DMS 273 treated with DMSO at 0.1 percent for 48 hours (cell line): ENCODE measurements at regions not wholly inside any gene's neighbourhood (a gene's known extent, or its start where the extent isn't known, plus 50 kb on each side); places are given as distances from the start of the nearest gene placed in this dataset.

ENCODE experiments used
- DNase-seq: peaks from one replicate; lab custom pipeline; 2025; lab: John Stamatoyannopoulos, UW

DNA sequence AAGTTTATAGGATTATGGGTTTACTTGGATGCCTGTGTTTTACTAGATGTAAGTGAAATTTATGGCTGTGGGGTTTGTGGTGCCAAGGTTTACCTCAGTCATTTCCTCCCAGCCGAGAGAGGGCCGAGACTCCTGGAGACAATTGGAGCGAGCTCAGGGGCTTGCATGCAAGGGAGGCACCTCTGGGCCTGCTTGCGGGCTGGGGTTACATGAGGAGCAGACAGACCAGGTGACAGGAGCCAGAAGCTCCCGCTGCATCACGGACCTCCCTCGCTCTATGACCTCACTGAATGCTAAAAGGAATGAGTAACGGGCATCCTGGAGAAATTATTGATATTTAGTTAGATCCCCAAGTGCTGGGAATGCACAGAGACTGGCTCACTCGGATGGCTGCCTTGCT is 275.2 kb upstream of the KIRREL3 start:
- no peak for DNase-seq

DNA sequence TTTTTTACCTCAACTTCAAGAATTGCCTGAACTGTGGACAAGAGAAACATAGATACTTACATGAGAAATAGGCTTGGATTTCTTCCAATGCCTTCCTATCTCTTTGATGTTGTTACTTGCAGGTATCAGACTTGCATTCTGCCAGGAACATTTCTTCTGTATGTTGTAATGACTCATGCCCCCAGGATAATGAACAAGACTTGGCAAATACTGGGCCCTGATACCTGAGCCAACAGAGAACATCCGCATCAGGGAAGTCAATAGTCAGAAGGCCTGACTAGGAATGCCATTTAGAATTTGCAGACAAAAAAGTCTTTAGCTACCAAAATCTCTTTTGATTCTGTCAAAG is 273.7 kb upstream of the KIRREL3 start:
- DNase-seq: no peak

DNA sequence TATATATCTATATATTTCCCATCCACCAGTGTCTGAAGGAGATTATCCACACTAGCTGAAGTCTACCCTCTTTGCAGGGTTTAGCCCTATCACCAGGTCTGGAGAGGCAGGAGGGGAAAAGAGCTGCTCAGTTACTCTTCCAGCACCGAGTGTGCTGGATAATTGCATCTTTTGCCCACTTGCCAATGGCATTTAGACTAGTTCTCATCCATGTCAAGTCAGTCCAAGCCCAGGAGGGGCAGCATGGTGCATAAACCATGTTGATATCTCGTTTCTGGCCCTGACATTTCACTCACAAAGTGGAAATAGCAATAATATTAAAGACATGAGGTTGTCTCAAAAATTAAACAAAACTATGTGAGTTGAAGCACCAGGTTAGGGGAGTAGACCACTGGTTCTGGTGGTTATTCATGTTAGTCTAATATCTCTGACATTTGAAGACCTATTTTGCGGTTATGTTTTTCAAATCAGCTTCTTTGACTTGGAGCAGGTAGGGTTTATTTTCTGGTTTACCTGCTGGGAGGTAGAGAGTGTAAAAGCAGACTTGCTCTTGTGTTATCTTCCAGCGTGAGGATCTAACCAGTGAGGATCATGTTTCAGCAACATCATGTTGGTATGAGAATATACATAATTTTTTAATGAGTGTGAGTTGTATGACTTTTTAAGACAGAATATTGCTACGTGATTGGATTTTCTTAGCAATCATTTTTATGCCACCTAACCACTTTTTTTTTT is 273.2 kb upstream of the KIRREL3 start:
- no peak for DNase-seq

DNA sequence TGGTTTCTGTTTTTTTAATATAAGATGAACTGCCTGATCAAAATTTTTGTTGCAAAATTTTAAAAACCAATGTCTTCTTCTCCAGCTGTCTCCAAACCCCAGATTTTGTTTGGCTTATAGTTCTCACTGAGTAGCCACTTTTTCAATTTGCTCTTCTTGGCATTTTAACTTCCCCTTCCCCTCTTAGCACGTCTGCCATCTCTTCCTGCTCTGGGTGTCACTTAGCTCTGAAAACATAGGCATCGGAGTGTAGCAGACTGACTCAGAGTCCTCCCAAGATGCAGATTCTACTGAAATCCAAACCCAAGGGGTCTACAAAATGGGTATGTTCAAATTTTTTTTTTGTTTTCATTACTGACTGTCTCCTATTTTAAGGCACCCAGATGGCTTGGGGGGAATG is 270.3 kb upstream of the KIRREL3 start:
- no peak for DNase-seq

DNA sequence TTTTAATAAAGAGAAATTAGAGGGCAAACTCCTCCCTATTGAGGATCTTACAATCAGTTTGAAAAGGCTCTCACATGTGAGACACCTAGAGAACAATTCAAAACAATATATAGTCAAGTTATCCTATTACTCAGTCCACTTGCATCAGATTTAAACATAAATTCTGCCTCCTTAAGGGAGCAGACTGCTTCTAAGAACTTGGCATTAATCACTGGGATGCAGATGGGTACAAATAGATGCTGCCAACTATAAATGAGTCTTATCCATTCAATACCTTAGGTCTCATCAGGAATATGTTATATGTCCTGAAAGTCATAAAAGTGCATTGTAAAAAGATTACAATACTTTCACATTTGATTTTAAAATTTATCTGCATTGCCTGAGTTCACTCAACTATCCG is 269.3 kb upstream of the KIRREL3 start:
- DNase-seq: no peak

DNA sequence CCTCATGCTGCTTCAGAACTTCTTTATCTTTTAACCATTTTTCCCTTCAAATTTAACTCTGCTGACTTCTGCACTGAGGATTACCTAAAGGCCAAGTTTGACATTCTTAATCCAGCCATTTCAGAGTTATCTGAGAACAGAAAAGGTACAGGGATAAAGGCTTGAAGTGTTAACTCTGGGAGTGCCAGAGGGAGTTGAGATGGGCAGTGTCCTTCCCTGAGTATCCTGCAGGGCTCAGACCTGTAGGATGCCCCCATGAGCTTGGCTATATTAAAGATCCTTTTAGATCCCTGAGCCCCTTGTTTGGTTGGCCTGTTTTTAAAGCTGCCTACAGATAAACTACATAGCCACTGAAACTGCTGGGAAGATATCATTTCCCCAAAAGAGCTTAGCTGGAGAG is 268.4 kb upstream of the KIRREL3 start:
- no peak for DNase-seq

DNA sequence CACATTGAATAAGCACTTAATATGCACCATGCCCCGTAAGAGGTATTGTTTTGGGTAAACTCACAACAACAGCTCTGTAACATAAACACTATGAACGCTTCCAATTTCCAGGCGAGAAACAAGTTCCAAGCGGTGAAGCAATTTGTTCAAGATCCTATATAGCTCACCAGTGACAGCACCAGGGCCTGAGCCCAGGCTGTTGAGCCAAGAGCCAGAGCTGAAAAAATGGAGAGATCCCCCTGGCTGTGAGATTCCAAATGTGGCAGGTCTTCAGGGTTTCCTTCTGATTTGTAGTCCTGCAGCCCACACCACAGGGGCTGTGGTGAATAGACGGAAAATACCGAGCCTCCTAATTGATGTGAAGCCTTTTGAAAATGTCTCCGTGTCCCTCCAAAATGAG is 268.0 kb upstream of the KIRREL3 start:
- DNase-seq: no peak

DNA sequence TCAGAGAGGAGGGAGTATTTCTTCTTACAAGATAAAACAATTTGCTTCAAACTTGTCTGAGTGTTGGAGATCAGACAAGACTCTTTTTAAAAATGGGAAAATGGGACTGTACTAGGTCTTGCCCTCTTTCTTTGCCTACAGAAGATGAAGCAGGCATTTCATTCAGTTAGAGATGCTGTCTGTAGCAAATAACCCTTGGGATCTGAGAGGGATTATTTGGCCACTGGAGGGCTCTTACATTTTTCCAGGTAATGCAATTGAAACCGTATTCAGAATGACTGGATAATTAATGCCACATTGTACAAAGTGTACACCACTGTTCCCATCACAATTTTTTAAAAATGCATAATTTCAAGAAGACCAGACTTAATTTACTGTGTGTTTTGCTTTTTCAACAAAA is 258.5 kb upstream of the KIRREL3 start:
- DNase-seq: no peak

DNA sequence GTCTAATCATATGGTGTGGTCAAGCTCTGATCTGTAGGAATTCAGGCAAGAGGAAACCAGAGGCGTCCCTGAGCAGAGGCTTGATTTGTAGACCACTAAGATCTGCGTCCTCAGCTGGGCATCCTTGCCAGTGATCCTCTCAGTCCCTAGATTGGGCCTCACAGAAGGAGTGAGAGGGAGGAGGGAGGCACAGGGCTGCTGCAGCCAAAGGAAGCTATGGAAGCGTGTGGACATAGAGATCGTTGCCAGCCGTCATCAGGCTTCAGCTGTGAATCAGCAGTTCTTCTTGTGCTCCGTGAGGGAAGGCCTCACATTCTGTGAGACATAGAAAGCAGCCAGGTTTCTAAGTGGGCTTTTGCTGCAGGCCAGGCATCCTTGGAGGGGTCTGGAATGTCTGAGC is 254.6 kb upstream of the KIRREL3 start:
- DNase-seq: no peak

DNA sequence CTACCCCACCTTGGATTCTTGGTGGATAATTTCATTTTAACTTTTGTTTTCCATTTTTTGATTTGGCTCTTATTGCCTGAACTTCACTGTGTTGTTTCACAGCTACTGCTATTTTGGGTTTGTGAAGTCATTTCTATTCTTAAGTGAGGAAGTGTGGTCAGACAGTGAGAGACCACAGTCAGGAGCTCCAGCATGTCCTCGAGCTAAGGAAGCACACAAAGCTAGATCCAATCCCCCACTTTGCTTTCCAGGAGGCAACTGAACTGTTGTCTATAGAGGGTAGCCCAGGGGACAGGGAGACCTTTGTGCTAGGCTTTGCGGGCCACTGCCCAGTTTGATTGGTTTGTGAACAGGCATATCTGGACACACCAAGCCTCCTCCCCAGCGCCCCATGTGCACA is 251.8 kb upstream of the KIRREL3 start:
- DNase-seq: no peak

DNA sequence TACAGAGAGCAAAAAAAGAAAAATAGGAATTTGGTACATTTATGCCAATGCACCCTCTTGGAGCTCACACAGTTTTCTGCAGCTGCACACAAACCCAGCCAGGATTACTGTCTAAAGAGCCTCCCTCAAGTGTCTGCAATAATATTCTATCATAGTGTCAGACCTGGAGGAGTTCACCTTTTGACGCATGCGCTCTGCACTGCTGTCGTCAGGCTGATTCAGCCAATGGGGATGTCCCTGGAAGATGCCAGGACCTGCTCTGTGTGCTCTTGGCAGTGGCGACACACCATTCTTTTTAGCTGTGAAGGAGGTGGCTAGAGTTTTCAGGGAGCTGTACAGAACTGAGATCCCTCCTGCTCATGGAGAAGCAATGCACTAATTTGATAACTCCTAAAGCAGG is 249.0 kb upstream of the KIRREL3 start:
- DNase-seq: no peak

DNA sequence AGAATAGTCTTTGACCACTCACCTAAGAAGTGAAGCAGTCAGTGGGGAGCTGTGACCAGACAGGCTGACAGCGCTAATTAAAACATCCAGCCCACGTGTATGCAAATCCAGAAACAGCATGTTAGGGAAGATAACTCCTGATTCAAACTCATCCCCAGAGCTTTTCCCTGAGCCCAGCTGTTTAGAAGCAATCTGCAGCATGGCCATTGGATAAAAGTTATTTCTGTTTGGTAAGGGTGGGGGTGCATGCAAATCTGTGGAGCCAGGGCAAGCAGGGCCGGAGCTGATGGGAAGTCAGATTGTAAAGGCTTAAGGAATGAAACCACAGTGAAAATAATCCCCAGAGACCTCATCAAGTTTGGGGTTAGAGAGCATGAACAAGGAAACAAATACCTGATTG is 247.9 kb upstream of the KIRREL3 start:
- DNase-seq: no peak

DNA sequence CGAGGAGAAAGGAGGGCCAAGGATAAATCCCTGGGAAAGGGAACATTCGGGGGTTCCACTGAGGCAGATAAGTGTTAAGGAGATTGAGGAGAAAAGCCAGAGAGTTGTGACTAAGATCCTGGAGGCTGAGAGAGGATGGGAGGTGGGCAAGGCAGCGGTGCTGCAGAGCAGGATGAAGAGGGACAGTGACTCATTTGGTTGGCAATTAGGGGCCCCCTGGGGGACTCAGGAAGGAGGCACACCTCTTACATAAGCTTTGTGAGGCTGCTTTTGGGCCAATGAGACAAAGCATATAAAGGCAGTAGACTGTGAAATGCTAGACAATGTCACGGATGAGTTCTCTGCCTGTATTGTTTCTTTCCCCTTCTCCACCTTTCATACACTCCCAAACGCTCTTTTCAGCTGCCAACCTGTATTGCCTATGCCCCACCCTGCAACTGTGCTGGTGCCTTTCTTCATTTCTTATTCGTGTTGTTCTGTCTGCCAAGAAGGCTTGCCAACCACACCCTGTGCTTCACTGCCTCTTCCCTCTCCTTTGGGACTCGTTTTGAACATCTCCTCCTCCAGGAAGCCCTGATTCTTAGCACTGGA is 246.8 kb upstream of the KIRREL3 start:
- DNase-seq: no peak

DNA sequence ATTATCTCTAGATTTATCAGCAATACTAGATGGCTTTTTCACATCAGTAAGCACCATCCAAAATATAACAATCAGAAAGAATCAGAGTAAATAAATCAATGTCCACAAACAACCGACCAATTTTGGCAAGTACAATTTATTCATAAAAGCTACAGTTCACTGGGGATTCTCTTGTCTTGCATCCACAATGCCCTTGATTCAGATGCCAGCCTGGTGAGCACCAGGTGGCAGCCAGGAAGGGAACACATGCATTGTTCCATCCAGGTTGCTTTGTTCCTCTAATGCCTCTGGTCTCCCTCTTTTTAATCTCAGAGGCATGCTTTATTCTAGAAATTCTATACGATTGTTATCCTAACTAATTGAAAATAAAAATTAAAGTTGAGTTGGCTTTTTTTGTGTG is 242.1 kb upstream of the KIRREL3 start:
- no peak for DNase-seq

DNA sequence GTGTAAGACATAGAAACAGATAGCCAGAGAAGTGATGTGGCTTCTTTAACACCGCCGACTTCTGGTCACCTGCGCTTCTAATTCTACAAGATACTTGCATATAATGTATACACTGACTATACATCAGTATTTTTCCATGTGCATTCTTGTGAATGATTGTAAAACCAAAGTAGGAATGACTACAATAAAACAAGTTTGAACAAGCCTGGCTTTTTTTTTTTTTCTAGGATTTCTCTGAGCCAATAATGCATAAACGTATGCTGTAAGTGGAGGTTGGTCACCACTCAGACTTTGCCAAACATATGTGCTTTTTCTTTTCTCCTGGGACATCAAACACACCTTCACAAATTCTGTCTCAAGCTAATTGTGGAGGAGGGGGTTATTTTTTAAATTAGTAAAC is 237.8 kb upstream of the KIRREL3 start:
- DNase-seq: no peak

DNA sequence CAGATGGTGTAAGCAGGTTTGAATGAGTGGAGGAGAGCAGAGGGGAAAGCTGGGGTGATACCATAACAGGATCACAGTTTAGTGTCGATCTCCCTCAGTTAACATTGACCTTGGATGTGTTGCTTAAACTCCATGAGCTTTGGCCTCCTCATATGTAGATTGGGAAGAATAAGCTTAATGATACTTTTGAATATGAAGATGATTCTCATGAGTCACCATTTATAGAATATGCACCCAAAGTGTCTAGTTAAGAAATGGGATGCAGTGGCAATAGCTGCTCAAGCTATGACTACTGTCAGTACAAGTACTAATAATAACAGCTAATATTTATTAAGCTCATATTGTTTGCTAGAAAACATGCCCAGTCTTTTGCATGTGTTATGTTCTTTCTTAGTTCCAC is 236.2 kb upstream of the KIRREL3 start:
- no peak for DNase-seq

DNA sequence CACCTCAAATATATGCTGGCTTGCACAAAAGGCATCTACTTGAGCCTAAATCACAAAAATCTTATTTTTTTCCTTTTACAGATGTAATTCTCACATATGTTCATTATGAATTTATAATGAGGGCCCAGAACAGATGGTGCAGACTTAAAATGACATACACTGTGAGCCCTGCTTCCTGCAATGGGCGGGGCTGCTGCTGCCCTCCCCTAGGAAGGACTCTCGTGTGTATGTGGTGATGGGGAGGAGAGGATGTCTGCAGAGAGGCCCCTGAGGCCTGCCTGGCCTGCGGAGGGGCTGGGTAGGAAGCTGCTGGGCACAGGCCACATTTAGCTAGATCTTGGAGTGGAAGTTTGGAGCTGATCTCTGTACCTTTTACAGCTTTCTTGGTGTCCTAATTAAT is 233.4 kb upstream of the KIRREL3 start:
- no peak for DNase-seq

DNA sequence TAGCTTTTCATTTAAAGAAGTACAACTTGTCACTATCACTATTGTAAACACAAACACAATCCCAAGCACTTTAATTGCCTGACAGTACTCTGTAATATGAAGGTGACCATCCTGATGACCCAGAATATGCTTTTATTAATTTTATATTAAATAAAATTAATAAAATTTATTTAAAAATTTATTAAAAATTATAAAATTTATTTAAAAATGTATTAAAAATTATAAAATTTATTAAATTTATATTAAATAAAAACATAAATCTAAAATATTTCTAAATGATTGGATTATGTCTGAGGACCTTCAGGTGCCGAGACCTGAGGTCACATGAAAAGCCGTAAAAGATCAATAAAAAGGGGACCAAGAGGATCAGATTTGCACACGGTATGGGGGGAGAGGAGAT is 229.8 kb upstream of the KIRREL3 start:
- DNase-seq: no peak

DNA sequence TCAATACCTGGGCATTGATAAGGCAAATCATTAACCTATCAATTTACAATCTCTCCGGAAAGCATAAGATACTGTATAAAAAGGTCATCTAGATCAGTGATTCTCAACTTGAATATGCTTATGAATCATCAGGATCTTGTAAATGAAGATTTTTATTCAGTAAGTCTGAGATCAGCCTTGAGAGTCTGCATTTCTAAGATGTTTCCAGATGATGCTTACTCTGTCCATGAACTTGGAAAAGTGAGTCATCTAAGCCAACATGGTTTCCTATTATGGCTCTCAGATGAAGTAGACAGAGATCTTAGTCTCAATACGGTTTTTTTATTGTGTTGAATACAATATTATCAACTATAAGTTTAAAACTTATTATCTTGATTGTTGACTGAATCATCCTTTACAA is 226.4 kb upstream of the KIRREL3 start:
- DNase-seq: no peak

DNA sequence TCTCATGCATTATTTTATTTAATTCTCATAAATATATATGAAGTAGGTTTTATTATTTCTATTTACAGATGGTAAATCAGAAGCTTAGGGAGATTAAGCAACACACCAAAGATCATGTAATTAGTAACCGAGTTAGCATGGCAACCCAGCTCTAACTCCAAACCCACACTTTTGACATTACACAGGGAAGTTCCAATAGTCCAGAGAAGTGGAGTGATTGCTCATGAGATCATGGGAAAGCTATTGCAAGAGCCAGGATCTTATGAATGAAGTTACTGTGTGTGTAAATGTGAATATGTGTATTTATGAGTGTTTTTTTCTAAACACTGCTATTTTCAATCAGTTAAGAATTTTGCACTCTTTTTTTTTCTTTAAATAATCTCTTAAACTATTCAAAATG is 225.8 kb upstream of the KIRREL3 start:
- DNase-seq: no peak

DNA sequence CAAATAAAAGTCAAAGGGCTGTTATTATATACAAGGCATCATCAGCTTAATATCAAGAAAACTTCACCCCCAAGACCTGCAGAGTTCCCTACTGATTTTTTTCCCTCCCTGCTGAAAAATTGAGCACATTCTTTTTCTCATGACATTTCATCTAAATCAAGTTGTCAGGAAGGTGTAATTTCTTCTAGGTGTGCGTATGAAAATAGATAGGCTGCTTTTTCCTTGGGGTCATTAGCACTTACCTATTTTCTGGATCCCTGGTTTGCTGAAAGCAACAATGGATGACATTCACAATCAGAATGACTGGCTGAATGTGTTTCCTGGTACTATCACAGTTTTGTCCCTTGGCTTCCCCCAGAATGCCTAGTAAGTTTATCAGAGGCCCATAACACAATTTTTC is 225.0 kb upstream of the KIRREL3 start:
- no peak for DNase-seq

DNA sequence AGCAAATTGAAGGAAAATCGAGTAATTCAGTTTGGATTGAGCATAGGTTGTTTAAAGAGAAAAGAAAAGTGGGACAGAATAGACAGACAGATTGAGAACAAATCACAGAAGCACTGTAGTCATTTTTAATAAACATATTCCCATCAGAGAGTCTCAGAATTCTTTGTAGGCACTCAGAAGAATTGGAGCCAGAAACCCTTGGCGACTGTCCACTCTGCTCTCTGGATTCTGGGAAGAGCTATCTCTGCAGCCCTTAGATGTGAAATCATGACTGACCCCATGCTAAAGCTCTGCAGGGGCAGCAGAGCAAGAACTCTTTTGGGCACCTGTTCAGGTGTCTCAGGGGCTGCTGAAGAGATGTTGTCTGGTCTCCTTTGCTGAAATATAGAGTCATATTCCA is 223.7 kb upstream of the KIRREL3 start:
- DNase-seq: no peak

DNA sequence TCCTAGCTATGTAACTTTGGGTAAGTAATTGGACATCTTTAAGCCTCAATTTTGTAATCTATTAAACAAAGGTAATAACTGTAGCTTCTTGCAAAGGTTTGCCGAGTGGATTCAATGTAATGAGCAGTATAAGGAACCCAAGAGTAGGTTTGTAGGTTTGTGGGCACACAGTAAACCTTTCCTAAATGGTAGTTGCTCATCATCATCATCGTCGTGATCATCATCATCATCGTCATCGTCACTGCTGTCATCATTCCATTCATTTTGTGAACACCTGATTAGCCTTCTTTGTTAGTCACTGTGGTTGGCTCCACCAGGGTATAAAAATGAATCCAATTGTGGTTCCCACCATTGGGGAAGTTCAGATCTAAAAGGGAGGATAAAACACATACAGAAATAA is 223.1 kb upstream of the KIRREL3 start:
- DNase-seq: no peak

DNA sequence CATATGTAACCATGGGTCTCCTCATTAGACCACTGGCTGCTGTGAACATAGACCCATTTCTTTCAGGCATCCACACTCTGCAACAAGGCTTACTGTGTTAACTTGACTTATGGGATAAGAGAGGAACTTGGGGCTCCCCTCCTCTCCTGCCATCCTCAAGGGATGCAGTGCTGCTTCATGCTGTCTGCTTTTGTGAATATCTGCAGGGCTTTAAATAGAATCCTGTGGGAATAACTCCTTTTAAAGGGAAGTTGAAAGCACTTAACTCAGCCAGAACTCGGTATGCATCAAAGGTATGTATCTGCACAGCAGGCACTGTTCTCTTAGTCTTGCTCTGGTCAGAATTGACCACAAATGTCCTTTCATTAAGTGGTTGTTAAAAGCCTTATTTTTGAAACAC is 222.5 kb upstream of the KIRREL3 start:
- DNase-seq: no peak
